ENCODE measurements at regions not wholly inside any gene's neighbourhood (a gene's known extent, or its start where the extent isn't known, plus 50 kb on each side); places are given as distances from the start of the nearest gene placed in this dataset.

- DNase-seq (ENCODE audit: low spot score), result no peak
- ATAC-seq, result no peak
Measured at GRCh38 chr9:82208741-82209450, 220.3 kb downstream of the SPATA31D1 start.

GRCh38 chr9:82209797-82210470, 221.4 kb downstream of the SPATA31D1 start:
- DNase-seq (ENCODE audit: low spot score) (no peak), ATAC-seq (no peak)

GRCh38 chr9:82212885-82213284, 224.3 kb downstream of the SPATA31D1 start:
- ATAC-seq, result no peak
- DNase-seq (ENCODE audit: low spot score), result no peak

- no peak for ATAC-seq
- no peak for DNase-seq (ENCODE audit: low spot score)
Measured at GRCh38 chr9:82216435-82216834, 227.9 kb downstream of the SPATA31D1 start.

GRCh38 chr9:82223442-82223841, 234.9 kb downstream of the SPATA31D1 start:
- no peak for ATAC-seq
- no peak for DNase-seq (ENCODE audit: low spot score)

- ATAC-seq, result no peak
- DNase-seq (ENCODE audit: low spot score), result no peak
Measured at GRCh38 chr9:82231411-82231810, 242.8 kb downstream of the SPATA31D1 start.

- DNase-seq (ENCODE audit: low spot score) (no peak), ATAC-seq (no peak)
Measured at GRCh38 chr9:82234160-82234943, 245.8 kb downstream of the SPATA31D1 start.

- ATAC-seq, result no peak
- no peak for DNase-seq (ENCODE audit: low spot score)
Measured at GRCh38 chr9:82242285-82242963, 253.9 kb downstream of the SPATA31D1 start.

- ATAC-seq, result no peak
Measured at GRCh38 chr9:82247318-82247717, 258.7 kb downstream of the SPATA31D1 start.

GRCh38 chr9:82252116-82252515, 263.5 kb downstream of the SPATA31D1 start:
- no peak for ATAC-seq
- no peak for DNase-seq (ENCODE audit: low spot score)

More at GRCh38 chr9:82247318-82247717, 258.7 kb downstream of the SPATA31D1 start:
- no peak for DNase-seq (ENCODE audit: low spot score)

GRCh38 chr9:82254646-82255367, 266.2 kb downstream of the SPATA31D1 start:
- ATAC-seq, result no peak
- no peak for DNase-seq (ENCODE audit: low spot score)

GRCh38 chr9:82255481-82256176, 267.1 kb downstream of the SPATA31D1 start:
- ATAC-seq (no peak), DNase-seq (ENCODE audit: low spot score) (no peak)

- DNase-seq (ENCODE audit: low spot score) (no peak), ATAC-seq (no peak)
Measured at GRCh38 chr9:82260691-82261090, 272.1 kb downstream of the SPATA31D1 start.

- ATAC-seq, result no peak
- no peak for DNase-seq (ENCODE audit: low spot score)
Measured at GRCh38 chr9:82263619-82264018, 275.0 kb downstream of the SPATA31D1 start.

- ATAC-seq (no peak), DNase-seq (ENCODE audit: low spot score) (no peak)
Measured at GRCh38 chr9:82271106-82271561, 282.6 kb downstream of the SPATA31D1 start.

- ATAC-seq (no peak), DNase-seq (ENCODE audit: low spot score) (no peak)
Measured at GRCh38 chr9:82273121-82273520, 284.5 kb downstream of the SPATA31D1 start.

GRCh38 chr9:82275258-82275927, 286.8 kb downstream of the SPATA31D1 start:
- no peak for DNase-seq (ENCODE audit: low spot score)
- no peak for ATAC-seq

GRCh38 chr9:82281066-82281465, 292.5 kb downstream of the SPATA31D1 start:
- DNase-seq (ENCODE audit: low spot score), result no peak
- no peak for ATAC-seq

GRCh38 chr9:82284758-82285157, 296.2 kb downstream of the SPATA31D1 start:
- ATAC-seq (no peak), DNase-seq (ENCODE audit: low spot score) (no peak)
